GM21390 (cell line): ENCODE measurements at regions not wholly inside any gene's neighbourhood (a gene's known extent, or its start where the extent isn't known, plus 50 kb on each side); places are given as distances from the start of the nearest gene placed in this dataset.

Source experiments
- ATAC-seq: cut with Tn5 transposase; IDR thresholded peaks from one replicate; pipeline ENCODE4 v1.9.1; 2021; ENCODE audit not compliant: unreplicated experiment

DNA sequence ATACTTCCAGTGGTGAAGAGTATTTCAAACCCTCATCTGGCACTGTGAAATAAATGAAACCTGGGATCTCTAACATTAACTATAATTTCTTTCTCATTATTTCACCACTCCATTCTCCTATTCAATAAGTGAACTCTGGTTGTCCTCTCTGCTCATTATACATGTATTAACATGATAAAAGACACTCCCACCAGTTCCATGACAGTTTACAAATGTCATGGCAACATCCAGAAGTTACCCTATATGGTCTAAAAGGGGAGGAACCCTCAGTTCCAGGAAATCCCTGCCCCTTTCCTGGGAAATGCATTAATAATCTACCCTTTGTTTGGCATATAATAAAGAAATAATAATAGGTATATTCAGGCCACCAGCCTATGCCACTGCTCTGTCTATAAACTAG, 62.7 kb upstream of the BRINP3 start:
- ATAC-seq, result no peak

DNA sequence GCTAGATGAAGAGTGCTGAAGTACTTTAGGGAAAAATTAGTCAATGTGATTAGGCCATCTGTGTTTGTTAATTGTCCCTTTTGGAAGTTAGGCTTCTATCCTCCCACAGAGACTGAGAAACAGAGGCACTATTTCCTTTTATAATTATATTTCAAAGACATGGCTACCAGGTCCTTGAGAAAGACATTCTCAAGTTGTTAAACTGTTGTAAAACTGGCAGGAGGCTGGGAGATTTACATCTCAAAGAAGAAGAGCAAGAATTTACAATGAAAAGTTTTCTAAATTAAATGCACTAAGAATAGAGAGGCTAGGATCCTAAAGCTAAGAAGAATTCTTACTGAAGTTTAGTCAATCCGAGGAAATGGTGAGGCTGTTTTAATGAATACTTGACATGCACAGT, 74.0 kb upstream of the BRINP3 start:
- ATAC-seq, result no peak

DNA sequence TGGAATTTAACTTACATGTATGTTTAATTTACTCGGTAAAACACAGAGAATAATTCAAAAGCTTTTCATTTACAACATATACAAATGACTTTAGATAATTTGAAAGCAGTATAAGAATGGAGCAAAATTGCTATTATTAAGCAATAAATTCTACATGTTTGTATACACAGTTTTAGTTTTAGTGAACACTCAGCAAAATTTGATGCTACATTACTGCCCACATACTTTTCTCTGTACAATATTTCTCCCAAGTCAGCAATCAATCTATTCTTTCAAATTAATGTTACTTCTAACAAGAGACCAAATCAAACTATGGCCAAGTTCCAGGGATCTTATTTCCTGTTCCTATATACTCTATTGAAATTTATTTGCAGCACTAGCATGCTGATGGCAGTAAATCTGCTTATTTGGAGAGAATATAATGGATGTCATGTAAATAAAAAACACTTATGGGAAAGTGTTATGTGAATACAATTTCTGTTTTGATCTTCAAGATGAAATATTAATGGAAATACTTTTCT, 82.6 kb upstream of the BRINP3 start:
- no peak for ATAC-seq

DNA sequence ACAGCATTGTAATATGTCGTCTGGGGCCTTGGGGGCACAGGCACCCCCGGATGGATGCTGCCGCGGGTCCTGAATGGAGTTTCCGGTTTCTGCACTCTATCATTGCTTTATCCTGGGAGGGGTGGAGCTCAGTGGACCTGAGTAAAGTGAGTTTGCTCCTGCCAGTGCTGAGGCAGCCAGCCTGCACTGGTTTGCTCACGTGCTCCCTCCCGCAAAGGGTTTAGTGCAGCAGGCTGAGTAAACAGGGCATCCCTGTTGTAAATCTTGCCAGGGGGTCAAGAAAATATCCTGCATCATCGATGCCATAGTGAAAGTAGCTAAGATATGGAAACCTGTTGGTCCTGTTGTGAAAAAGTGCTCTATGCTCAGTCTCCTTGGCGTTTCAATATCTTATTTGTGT, 85.6 kb upstream of the BRINP3 start:
- no peak for ATAC-seq

DNA sequence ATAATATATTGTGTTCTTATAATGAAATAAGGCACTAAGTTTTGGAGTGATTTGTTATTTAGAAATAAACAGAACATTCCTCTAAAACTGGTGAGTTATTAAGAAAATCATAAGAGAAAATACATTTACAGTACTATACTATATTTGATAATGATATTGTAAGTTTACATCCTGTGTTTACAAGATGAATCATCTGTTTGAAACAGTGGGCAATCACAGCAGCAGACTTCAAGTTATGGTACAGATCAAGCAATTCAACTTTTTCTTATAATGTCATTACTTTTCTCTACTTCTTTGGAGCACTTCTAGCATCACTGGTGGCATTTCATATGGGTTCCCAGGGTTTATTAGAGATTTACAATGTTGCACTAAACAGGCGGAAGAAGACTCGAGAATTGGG, 86.5 kb upstream of the BRINP3 start:
- ATAC-seq, result no peak

DNA sequence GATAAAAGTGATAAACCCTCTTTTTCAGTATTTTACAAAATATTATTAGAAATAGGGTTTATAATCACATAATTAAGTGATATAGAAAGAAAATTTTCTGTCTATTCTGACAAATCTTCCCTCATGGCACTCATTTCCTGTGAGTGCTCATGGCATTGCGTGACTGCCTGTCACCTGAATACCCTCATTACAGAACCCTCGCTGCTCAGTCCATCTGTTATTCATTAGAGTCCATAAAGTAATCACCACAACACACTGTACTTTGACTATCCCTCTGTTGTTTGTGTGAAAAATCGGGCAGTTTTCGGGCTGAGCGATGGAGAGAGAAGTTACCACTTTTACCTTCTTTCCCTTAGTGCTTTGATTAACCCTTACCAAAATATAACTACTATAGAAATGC, 100.4 kb upstream of the BRINP3 start:
- no peak for ATAC-seq

DNA sequence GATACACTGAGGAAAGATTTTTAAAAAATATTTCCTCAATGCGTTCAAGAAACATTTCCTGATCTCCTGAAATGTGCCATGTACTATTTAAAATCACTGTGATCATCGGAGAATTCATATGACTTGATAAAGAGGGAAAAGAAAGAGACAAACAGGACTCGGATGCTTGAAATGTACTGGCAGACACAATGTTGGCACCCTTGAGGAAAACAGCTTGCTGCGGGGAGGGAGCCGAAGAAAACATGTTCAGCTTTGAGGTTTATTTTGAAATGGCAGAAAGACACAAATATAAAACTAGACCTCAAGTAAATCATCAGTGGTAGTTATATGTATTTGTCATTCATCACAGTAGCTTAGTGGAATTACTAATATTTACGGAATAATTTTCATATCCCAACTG, 100.9 kb upstream of the BRINP3 start:
- ATAC-seq, result no peak

DNA sequence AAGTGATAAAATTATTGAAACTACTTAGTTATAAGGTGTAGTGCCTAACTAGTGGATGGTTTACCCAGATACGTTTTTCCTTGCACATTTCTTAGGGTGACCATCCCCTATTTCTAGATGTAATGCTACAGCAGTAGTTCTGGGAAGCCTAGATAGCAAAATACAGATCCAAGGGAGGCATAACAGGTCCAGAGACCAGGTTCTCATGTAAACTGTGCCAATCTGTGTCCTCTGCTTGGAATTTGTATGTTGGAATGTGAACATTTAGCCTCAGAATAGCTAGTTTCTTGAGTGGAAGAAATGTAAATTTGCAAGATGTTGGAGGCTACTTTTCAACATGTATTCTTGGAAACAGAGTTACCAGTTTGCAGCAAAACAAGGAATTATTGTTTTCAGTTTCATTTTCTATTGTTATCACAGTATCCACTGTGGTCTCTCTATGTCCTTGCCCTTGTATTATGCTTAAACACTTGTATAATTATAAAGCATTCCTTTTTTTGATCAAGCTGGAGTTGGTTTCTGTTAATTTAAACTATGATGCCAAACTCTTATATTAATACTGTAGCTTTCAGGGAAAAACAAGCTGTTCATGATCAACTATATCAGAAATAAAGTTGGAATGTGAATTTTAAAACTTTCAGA, 102.0 kb upstream of the BRINP3 start:
- ATAC-seq, result no peak

DNA sequence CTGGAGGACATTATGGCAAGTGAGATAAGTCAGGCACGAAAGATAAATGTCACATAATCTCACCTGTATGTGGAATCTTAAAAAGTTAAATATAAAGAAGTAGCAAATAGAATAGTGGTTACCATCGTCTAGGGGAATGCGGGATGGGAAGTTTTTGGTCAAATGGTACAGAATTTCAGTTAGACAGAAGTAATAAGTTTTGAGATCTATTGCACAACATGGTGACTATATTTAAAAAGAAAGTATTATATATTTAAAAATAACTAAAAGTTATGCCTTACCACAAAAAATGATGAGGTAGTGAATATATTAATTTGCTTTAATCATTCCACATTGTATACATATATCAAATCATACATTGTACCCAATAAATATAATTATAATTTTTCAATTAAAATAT, 106.2 kb upstream of the BRINP3 start:
- no peak for ATAC-seq

DNA sequence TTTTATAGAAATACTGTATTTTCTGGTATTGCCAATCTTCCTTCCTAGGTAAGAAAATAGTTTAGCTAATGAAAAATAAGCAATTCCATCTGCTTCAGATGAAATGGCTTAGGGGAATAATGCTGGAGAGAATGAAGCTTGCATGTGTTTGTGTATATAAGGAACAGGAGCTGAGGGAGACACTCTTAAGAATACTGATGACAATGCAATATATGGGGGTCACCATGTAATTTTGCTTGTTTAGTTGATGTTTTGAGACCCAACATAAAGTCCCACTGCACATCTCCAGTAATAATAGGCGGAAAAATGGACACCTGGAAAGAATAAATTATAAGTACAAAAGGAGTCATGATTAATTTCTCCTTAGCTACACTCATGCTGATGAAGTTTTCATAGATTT, 110.8 kb upstream of the BRINP3 start:
- ATAC-seq, result no peak

DNA sequence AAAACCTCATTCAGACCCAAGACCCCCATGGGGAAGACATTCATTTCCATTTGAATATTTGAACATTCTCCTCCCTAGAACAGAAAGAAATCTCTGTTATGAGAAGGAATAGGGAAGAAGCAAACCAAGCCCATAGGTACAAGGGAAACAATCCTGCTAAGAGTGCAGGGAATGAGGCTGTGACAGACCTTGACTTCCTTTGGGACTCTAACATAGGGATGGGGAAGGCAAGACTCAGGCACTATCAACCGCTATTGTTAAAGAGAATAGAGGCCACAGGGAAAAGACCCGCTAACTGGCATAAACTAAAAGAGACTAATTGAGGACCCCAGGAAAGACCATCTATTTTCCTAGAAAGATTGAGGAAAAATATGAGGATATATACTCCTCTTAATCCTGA, 117.8 kb upstream of the BRINP3 start:
- ATAC-seq, result no peak

DNA sequence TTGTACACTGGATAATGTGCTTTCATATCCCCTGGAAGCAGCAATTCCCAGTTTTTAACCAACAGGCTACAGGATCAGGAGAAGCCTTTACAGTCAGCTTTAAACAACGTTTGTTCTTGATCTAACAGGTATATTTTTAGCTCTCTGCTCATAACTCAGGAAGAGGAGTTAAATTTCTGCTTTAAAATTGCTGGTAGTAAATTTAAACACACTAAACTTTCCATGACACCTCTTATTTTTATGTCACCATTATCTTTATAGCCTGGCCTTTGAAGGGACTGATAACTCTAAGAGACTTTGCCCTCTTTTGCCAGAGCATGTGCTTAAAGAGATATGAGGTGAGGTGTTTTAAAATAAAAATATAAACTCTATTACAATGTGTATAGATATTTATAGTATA, 119.6 kb upstream of the BRINP3 start:
- ATAC-seq, result no peak

DNA sequence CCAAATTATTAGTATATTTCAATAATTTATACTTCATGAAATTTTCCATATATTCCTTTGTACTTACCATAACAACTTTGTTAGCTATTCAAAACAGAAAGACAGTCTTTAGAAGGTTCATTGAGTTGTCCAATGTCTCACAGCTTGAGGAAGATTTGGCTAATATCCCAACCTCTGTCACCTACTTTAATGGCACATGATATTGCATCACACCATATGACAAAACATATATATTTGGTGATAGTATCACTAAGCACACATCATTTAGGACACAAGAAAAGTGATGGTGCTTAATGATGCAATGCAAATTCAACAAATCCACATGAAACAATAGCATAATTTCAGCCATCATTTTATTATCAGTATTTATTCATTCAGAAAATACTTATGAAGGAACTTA, 122.0 kb upstream of the BRINP3 start:
- ATAC-seq, result no peak

DNA sequence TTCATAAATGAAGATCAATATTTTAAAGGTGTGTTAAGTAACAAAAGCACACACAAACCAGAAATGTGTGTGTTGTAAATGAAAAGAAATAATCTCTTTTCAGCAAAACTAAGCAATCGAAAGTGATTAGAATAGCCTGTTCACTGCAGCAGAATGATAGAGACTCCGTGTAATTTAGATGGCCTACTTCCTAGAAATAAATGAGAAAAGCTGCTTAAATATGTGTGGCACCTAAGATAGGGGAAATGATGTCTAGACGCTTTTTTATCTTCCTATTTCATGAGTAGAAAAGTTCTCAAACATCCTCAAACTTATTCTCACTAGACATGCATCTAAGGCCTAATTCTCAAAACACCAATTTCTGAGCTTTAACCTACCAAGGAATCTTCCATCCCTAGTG, 124.7 kb upstream of the BRINP3 start:
- ATAC-seq, result no peak

DNA sequence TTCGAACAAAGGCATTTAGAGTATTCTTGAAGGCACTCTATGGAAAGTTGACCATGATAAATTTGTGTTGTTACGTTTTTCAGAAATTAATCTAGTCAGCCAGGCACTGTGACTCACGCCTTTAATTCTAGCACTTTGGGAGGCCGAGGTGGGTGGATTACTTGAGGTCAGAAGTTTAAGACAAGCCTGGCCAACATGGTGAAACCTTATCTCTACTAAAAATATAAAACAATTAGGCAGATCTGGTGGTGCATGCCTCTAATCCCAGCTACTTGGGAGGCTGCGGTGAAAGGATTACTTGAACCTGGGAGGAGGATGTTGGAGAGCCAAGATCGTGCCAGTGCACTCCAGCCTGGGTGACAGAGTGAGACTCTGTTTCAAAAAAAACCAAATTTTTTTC, 130.6 kb upstream of the BRINP3 start:
- no peak for ATAC-seq

DNA sequence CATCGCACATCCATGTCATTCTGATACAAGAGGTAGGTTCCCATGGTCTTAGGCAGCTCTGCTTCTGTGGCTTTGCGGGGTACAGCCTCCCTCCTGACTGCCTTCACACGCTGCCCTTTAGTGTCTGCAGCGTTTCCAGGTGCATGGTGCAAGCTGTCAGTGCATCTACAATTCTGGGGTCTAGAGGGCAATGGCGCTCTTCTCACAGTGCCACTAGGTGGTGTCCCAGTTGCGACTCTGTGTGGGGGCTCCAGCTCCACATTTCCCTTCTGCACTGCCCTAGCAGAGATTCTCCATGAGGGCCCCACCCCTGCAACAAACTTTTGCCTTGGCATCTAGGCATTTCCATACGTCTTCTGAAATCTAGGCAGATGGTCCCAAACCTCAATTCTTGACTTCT, 138.2 kb upstream of the BRINP3 start:
- no peak for ATAC-seq

DNA sequence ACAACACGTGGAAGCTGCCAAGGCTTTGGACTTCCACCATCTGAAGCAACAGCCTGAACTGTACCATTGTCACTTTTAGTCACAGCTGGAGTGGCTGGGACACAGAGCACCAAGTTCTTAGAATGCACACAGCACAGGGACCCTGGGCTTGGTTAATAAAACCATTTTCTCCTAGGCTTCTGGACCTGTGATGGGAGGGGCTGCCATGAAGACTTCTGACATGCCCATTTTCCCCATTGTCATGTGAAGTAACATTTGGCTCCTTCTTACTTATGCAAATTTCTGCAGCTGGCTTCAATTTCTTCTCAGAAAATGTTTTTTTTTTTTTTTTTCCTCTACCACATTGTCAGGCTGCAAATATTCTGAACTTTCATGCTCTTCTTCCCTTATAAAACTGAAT, 138.6 kb upstream of the BRINP3 start:
- no peak for ATAC-seq

DNA sequence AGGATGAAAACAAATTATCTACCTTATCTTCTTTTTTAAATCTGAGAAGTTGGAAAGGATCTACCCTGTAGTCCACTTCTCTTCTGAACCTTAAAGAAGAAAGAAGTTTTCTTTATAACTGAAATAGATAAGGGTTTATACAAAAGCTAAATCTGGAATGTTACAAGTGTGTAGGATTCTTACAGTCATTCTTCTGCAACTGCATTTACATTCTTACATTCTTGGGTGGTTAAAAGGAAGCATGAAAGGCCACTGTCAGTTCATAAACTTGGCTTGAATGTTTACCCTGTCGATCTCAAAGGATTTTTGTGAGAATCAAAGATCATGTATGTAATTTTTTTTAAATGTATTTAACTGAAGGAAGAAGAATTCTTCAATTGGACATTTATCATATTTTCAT, 142.1 kb upstream of the BRINP3 start:
- ATAC-seq, result no peak

DNA sequence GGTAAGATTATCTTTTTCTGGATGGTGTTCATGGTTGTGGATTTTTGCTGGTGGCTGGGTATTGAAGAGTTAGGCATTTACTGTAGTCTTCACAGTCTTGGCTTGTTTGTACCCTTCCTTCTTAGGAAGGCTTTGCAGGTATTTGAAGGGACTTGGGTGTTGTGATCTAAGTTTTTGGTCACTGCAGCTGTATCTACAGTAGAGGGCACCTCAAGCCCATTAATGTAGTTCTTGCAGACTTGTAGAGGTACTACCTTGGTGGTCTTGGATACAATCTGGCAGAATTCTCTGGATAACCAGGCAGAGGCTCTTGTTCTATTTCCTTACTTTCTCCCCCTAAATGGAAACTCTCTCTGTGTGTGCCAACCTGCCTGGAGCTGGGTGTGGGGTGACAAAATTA, 155.8 kb upstream of the BRINP3 start:
- no peak for ATAC-seq

DNA sequence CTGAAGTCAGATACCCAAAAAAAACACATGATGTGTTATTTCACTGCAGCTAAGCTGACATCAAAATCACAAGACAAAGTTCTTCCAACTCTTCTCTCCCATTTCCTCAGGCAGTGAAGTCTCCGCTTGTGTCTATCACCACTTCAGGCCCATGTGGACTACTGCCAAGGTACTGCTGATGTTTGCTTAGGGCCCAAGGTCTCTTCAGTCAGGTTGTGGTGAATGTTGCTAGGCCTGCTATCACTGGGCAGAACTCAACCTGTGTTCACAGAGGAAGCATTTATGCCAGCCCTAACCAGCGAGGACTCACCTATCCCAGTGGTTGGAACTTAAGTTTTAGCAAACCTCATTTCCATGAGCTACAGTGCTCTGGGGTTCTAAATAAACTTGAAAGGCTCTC, 156.5 kb upstream of the BRINP3 start:
- ATAC-seq, result no peak

DNA sequence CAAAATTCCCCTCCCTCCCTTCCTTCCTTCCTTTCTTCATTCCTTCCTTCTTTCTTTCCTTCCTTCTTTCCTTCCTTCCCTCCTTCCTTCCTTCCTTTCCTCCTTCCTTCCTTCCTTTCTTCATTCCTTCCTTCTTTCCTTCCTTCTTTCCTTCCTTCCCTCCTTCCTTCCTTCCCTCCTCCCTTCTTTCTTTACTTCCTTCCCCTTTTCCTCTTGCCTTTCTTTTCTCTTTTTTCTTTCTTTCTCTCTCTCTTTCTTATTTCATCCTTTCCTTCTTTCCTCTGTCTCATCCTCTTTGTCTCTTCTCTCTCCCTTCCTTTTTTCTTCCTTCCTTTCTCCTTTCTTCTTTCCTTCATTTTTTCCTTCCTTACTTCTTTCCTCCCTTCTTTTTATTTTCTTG, 171.9 kb upstream of the BRINP3 start:
- no peak for ATAC-seq

DNA sequence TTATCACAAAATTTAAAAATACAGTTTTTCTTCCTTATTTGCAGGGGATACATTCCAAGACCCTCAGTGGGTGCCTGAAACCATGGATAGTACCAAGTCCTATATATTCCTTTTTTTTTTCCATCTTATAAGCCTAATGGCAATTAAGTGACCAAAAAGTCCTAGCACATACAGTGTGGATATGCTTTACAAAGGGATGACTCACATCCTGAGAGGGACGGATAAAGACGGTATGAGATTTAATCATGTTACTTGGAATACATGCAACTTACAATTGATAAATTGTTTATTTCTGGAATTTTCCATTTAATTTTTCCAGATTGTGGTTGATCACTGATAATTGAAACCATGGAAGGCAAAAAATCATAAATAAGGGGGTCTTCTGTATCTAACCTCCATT, 181.2 kb upstream of the BRINP3 start:
- no peak for ATAC-seq

DNA sequence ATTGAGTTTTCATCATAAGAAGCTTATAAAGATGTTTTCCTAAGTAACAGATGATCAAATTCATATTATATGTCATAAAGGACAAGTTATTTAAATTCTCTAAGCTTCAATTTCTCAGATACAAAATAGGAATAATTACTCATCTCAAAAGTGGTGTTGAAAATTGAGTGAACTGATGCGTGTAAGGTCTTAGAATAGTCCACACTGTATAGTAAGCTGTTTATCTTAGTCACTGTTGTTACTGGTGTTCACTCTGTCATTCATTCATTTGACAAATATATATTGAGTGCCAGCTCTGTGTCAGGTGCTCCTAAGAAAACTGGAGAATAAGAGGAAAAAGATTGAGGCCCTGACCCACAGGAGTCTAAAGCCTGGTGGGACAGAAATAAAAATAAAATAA, 186.3 kb upstream of the BRINP3 start:
- peak; percentile 77 for ATAC-seq

DNA sequence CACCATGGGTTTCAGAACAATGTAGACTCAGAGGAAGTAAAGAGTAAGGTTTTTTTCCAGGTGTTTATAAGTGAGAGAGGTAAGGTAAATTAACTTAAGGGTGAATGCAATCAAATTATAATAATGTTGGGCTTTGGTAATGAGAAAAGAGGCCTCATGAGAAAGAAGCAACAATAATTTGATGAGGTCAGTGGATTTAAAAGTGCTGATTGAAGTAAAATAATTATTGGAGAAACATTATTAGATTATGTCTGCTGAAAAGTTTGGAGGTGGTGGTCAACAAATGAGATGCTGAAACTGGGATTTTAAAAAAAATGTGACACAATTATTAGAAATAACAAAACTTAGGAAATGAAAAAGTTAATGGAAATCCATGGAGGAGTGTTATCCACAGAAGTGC, 187.4 kb upstream of the BRINP3 start:
- ATAC-seq, result no peak
